H9 (cell line): ENCODE measurements at regions not wholly inside any gene's neighbourhood (a gene's known extent, or its start where the extent isn't known, plus 50 kb on each side); places are given as distances from the start of the nearest gene placed in this dataset.

Experiments
- DNase-seq: peaks from one replicate; pipeline ENCODE4 v3.0.0-alpha.2; 2017
- H2AFZ ChIP-seq: one replicate; pipeline ENCODE4 v1.6.1; 2013; ENCODE audit warnings: mild to moderate bottlenecking, low read length, control low read depth, moderate library complexity
- H2AK5ac ChIP-seq: 2 replicates; pipeline ENCODE4 v1.6.1; 2013; ENCODE audit warnings: low read length, control low read depth, mixed read lengths; ENCODE audit not compliant: insufficient read length
- H2BK120ac ChIP-seq: one replicate; pipeline ENCODE4 v1.6.1; 2013; ENCODE audit warnings: low read depth, mild to moderate bottlenecking, low read length, control low read depth, inconsistent platforms; ENCODE audit not compliant: poor library complexity, severe bottlenecking
- H2BK12ac ChIP-seq: 2 replicates; pipeline ENCODE4 v1.6.1; 2013; ENCODE audit warnings: low read length, control low read depth, mixed read lengths, low read depth; ENCODE audit not compliant: insufficient read length
- H2BK15ac ChIP-seq: 2 replicates; pipeline ENCODE4 v1.6.1; 2013; ENCODE audit warnings: low read depth, low read length, control low read depth
- H2BK20ac ChIP-seq: one replicate; pipeline ENCODE4 v1.6.1; 2013; ENCODE audit warnings: low read depth, mild to moderate bottlenecking, low read length, control low read depth, inconsistent platforms; ENCODE audit not compliant: poor library complexity, severe bottlenecking
- H2BK5ac ChIP-seq: 2 replicates; pipeline ENCODE4 v1.6.1; 2013; ENCODE audit warnings: low read length, control low read depth, mixed read lengths; ENCODE audit not compliant: insufficient read length
- H3K14ac ChIP-seq: 2 replicates; pipeline ENCODE4 v1.6.1; 2013; ENCODE audit warnings: low read length, control low read depth; ENCODE audit not compliant: insufficient read depth
- H3K18ac ChIP-seq: 2 replicates; pipeline ENCODE4 v1.6.1; 2013; ENCODE audit warnings: low read depth, mild to moderate bottlenecking, mixed read lengths, low read length, control low read depth; ENCODE audit not compliant: insufficient read length
- H3K23ac ChIP-seq: 2 replicates; pipeline ENCODE4 v1.6.1; 2013; ENCODE audit warnings: low read length, control low read depth, mixed read lengths, low read depth; ENCODE audit not compliant: insufficient read length
- H3K23me2 ChIP-seq: 2 replicates; pipeline ENCODE4 v1.6.1; 2013; ENCODE audit warnings: low read depth, mild to moderate bottlenecking, mixed read lengths, low read length, control low read depth; ENCODE audit not compliant: insufficient read length, poor library complexity, severe bottlenecking
- H3K27ac ChIP-seq: 2 replicates; pipeline ENCODE4 v1.5.1; 2013; ENCODE audit warnings: low read length, control low read depth, mixed read lengths, low read depth; ENCODE audit not compliant: insufficient read length
- H3K27me3 ChIP-seq: 2 replicates; pipeline ENCODE4 v1.6.1; 2013; ENCODE audit warnings: low read length, control low read depth, inconsistent platforms; ENCODE audit not compliant: insufficient read depth
- H3K4ac ChIP-seq: 2 replicates; pipeline ENCODE4 v1.6.1; 2013; ENCODE audit warnings: low read depth, mild to moderate bottlenecking, control low read depth, inconsistent platforms, low read length, moderate library complexity
- H3K4me1 ChIP-seq: 2 replicates; pipeline ENCODE4 v1.6.1; 2013; ENCODE audit warnings: low read length, control low read depth, inconsistent platforms; ENCODE audit not compliant: insufficient read depth
- H3K4me2 ChIP-seq: 2 replicates; pipeline ENCODE4 v1.6.1; 2013; ENCODE audit warnings: low read length, control low read depth, mixed read lengths; ENCODE audit not compliant: insufficient read length, insufficient read depth
- H3K56ac ChIP-seq: 2 replicates; pipeline ENCODE4 v1.6.1; 2013; ENCODE audit warnings: low read depth, mild to moderate bottlenecking, mixed read lengths, low read length, control low read depth; ENCODE audit not compliant: insufficient read length
- H3K79me1 ChIP-seq: 2 replicates; pipeline ENCODE4 v1.6.1; 2013; ENCODE audit warnings: low read depth, mild to moderate bottlenecking, moderate library complexity, low read length, control low read depth, inconsistent platforms; ENCODE audit not compliant: insufficient read depth, poor library complexity, severe bottlenecking
- H3K79me2 ChIP-seq: 2 replicates; pipeline ENCODE4 v1.6.1; 2013; ENCODE audit warnings: low read length, control low read depth, inconsistent platforms; ENCODE audit not compliant: insufficient read depth
- H3K9ac ChIP-seq: 2 replicates; pipeline ENCODE4 v1.6.1; 2013; ENCODE audit warnings: low read length, control low read depth, mixed read lengths; ENCODE audit not compliant: insufficient read length; ENCODE audit errors: extremely low read depth
- H3K9me3 ChIP-seq: one replicate; pipeline ENCODE4 v1.6.1; 2013; ENCODE audit warnings: low read depth, low read length, inconsistent platforms; ENCODE audit not compliant: control insufficient read depth
- H3T11ph ChIP-seq: one replicate; pipeline ENCODE4 v1.6.1; 2013; ENCODE audit warnings: mild to moderate bottlenecking, low read length, control low read depth, inconsistent platforms
- H4K20me1 ChIP-seq: one replicate; pipeline ENCODE4 v1.6.1; 2013; ENCODE audit not compliant: control insufficient read depth, insufficient read length, insufficient read depth
- H4K5ac ChIP-seq: 2 replicates; pipeline ENCODE4 v1.6.1; 2013; ENCODE audit warnings: low read depth, mild to moderate bottlenecking, mixed read lengths, low read length, control low read depth; ENCODE audit not compliant: insufficient read length
- H4K8ac ChIP-seq: replicated peaks from 2 replicates; pipeline ENCODE4 v1.6.1; 2013; ENCODE audit warnings: low read length, control low read depth, mixed read lengths, low read depth; ENCODE audit not compliant: insufficient read length
- H4K91ac ChIP-seq: 2 replicates; pipeline ENCODE4 v1.6.1; 2013; ENCODE audit warnings: low read depth, mild to moderate bottlenecking, moderate library complexity, mixed read lengths, low read length, control low read depth; ENCODE audit not compliant: insufficient read length
- H3K27ac Mint-ChIP-seq, 3 experiments: 2 replicates in 2 of 3; 3 replicates in 1 of 3; pipeline ENCODE4 v1.8.0; 2020 to 2021; ENCODE audit warnings: mixed read lengths in 3 of 3, mild to moderate bottlenecking in 1 of 3, moderate library complexity in 1 of 3
- H3K27me3 Mint-ChIP-seq: 2 replicates; pipeline ENCODE4 v1.8.0; 2021; ENCODE audit warnings: low read depth, mild to moderate bottlenecking, moderate library complexity, mixed read lengths
- H3K36me3 Mint-ChIP-seq, 3 experiments: 2 replicates in 2 of 3; 3 replicates in 1 of 3; pipeline ENCODE4 v1.8.0; 2020 to 2021; ENCODE audit warnings: low read depth in 3 of 3, mixed read lengths in 3 of 3; ENCODE audit not compliant: insufficient read depth in 1 of 3
- H3K4me1 Mint-ChIP-seq, 2 experiments: 2 replicates each; pipeline ENCODE4 v1.8.0; 2020; ENCODE audit warnings: mixed read lengths in 2 of 2
- H3K4me3 Mint-ChIP-seq, 2 experiments: 2 replicates in 1 of 2; 3 replicates in 1 of 2; pipeline ENCODE4 v1.8.0; 2020 to 2021; ENCODE audit warnings: mild to moderate bottlenecking in 2 of 2, mixed read lengths in 2 of 2, moderate library complexity in 1 of 2
- H3K9me3 Mint-ChIP-seq, 2 experiments: 2 replicates in 1 of 2; 3 replicates in 1 of 2; pipeline ENCODE4 v1.8.0; 2020; ENCODE audit warnings: mild to moderate bottlenecking in 2 of 2, mixed read lengths in 2 of 2, moderate library complexity in 1 of 2
- WGBS: extraction: QIAGEN DNeasy Blood & Tissue Kit; methylation state at CpG from one replicate; pipeline ENCODE4 v1.1.7; 2013; ENCODE audit warnings: missing lambda C conversion rate, low lambda C conversion rate, mixed read lengths; ENCODE audit not compliant: insufficient read length; ENCODE audit errors: extremely low coverage; 5-methylcytosine and 5-hydroxymethylcytosine counted together
- TF ChIP-seq, protein P1 (sequence below): fragments of 200-600 bp; sonication (generic); conservative IDR thresholded peaks from 3 replicates; pipeline ENCODE4 v1.8.0; 2021; ENCODE audit warnings: antibody characterized with exemption, mild to moderate bottlenecking

DNA sequence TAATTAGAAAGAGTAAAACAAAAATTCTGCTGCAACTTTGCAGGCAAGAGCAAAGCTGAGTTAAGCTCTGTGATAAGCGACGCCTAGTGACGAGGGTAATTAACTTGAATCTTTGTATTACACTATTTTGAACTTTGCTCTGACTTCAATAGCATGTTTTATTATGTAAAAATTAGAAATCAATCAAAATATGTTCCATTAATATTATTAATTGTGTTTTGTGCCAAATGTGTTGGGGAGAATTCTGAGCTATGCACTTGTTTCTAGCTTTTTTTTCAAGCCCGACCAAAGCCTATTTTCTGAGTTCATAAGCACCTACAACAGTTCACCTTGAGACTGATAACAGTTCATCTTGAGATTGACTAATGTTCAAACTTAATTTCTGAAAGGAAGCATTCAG is 90.1 kb upstream of the PDE3A start:
- no CpG with 5 or more reads among the region's 4 CpGs for WGBS
- TF ChIP-seq, protein P1, sequence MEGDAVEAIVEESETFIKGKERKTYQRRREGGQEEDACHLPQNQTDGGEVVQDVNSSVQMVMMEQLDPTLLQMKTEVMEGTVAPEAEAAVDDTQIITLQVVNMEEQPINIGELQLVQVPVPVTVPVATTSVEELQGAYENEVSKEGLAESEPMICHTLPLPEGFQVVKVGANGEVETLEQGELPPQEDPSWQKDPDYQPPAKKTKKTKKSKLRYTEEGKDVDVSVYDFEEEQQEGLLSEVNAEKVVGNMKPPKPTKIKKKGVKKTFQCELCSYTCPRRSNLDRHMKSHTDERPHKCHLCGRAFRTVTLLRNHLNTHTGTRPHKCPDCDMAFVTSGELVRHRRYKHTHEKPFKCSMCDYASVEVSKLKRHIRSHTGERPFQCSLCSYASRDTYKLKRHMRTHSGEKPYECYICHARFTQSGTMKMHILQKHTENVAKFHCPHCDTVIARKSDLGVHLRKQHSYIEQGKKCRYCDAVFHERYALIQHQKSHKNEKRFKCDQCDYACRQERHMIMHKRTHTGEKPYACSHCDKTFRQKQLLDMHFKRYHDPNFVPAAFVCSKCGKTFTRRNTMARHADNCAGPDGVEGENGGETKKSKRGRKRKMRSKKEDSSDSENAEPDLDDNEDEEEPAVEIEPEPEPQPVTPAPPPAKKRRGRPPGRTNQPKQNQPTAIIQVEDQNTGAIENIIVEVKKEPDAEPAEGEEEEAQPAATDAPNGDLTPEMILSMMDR: no peak
- Histone ChIP-seq H3K4me2 (no peak overlapping the region), H3K4ac (no peak overlapping the region), H2BK20ac (no peak overlapping the region), H4K5ac (no peak overlapping the region), H3K79me2 (no peaks in the 10 kb centered on the region), H3K4me1 (no peaks in the 10 kb centered on the region; the same call in 1 of the 2 replicates), H2BK15ac (no peak overlapping the region), H3K9me3 (no peaks in the 10 kb centered on the region), H2AK5ac (no peak overlapping the region), H3K23me2 (no peaks in the 10 kb centered on the region), H3K9ac (no peak overlapping the region), H3T11ph (no peak overlapping the region), H2AFZ (peak overlapping the region; percentile 22), H3K56ac (no peak overlapping the region), H2BK12ac (no peak overlapping the region), H3K18ac (no peak overlapping the region), H3K79me1 (no peaks in the 10 kb centered on the region), H4K8ac (no peak overlapping the region), H4K91ac (no peak overlapping the region), H2BK5ac (no peak overlapping the region), H2BK120ac (no peak overlapping the region), H4K20me1 (no peaks in the 10 kb centered on the region), H3K14ac (no peak overlapping the region), H3K27ac (no peak overlapping the region), H3K27me3 (no peaks in the 10 kb centered on the region), H3K23ac (no peak overlapping the region)
- Mint-ChIP-seq H3K4me3 (no peak overlapping the region), H3K27ac (no peak overlapping the region), H3K27me3 (no peaks in the 10 kb centered on the region; the same call in 1 of the 2 replicates), H3K9me3 (no peaks in the 10 kb centered on the region), H3K36me3 (no peaks in the 10 kb centered on the region), H3K4me1 (peaks cover 11 to 15% of the 10 kb centered on the region in 2 experiments)
- no peak for DNase-seq
